Astrocyte of the spinal cord (primary cell): ENCODE measurements at regions not wholly inside any gene's neighbourhood (a gene's known extent, or its start where the extent isn't known, plus 50 kb on each side); places are given as distances from the start of the nearest gene placed in this dataset.
A peak's percentile ranks its signal among the peaks of the same experiment; 100 is the strongest.

Experiments used
- DNase-seq: peaks from one replicate; pipeline ENCODE4 v3.0.0; 2011; ENCODE audit warnings: low read depth, low spot score
- H3K4me3 ChIP-seq: 2 replicates; pipeline ENCODE4 v1.5.1; 2011; ENCODE audit warnings: low read depth, mild to moderate bottlenecking, low read length, moderate library complexity
- CTCF ChIP-seq: IDR thresholded peaks from 2 replicates; pipeline ENCODE4 v1.5.1; 2012; ENCODE audit warnings: low read depth, mild to moderate bottlenecking, low read length, inconsistent platforms
- in situ Hi-C: cut with HindIII; loops from 2 replicates; pipeline ENCODE4 v1.10.0; 2017; ENCODE audit warnings: low sequenced_read_pairs

- TF ChIP-seq CTCF: no peak
- in situ Hi-C loops: no loop called here
- no peak overlapping the region for H3K4me3 ChIP-seq
- no peak for DNase-seq
Measured at GRCh38 chr7:116436305-116436826, 63.2 kb upstream of the CAV2 start.

- no peak overlapping the region for H3K4me3 ChIP-seq
- no peak for TF ChIP-seq CTCF
- in situ Hi-C loops: no loop called here
- peak; percentile 29 for DNase-seq
Measured at GRCh38 chr7:116438267-116438666, 61.3 kb upstream of the CAV2 start.

- in situ Hi-C loops: no loop called here
- DNase-seq: no peak
- no peak for TF ChIP-seq CTCF
- no peak overlapping the region for H3K4me3 ChIP-seq
Measured at GRCh38 chr7:116439005-116439404, 60.5 kb upstream of the CAV2 start.

- in situ Hi-C loops: no loop called here
- no peak for TF ChIP-seq CTCF
- no peak overlapping the region for H3K4me3 ChIP-seq
- DNase-seq: no peak
Measured at GRCh38 chr7:116439841-116440549, 59.5 kb upstream of the CAV2 start.

GRCh38 chr7:116441534-116441933 is 58.0 kb upstream of the CAV2 start:
- no peak for DNase-seq
- H3K4me3 ChIP-seq: no peak overlapping the region
- TF ChIP-seq CTCF: no peak
- in situ Hi-C loops: no loop called here

GRCh38 chr7:116443101-116443523 is 56.4 kb upstream of the CAV2 start:
- peak; percentile 94 for DNase-seq
- H3K4me3 ChIP-seq: no peak overlapping the region
- in situ Hi-C loops: no loop called here
- no peak for TF ChIP-seq CTCF
